Naive B cell (primary cell): ENCODE measurements at regions not wholly inside any gene's neighbourhood (a gene's known extent, or its start where the extent isn't known, plus 50 kb on each side); places are given as distances from the start of the nearest gene placed in this dataset.
"Not testable (repeated sequence)": the region's sequence is repeated elsewhere in the genome, so short reads cannot be mapped to it uniquely, and the experiment has no call there.

Source experiments
- ATAC-seq, 2 donors: fragments of 150-1000 bp; cut with Tn5 transposase; 2 replicates each; pipeline ENCODE4 v1.10.0; 2021; ENCODE audit warnings: low read depth in 2 of 2, mild to moderate bottlenecking in 2 of 2, moderate library complexity in 2 of 2
- DNase-seq: peaks from one replicate; pipeline ENCODE4 v3.0.0; 2022
- H3K27ac Mint-ChIP-seq, 6 donors: one replicate each; pipeline ENCODE4 v1.8.0; 2020 to 2022; ENCODE audit warnings: mild to moderate bottlenecking in 6 of 6, mixed read lengths in 6 of 6, moderate library complexity in 5 of 6, inconsistent platforms in 2 of 6
- H3K27me3 Mint-ChIP-seq, 3 donors: one replicate each; pipeline ENCODE4 v1.8.0; 2021 to 2022; ENCODE audit warnings: mixed read lengths in 3 of 3, mild to moderate bottlenecking in 1 of 3
- H3K36me3 Mint-ChIP-seq, 2 donors: one replicate each; pipeline ENCODE4 v1.8.0; 2020 to 2022; ENCODE audit warnings: mixed read lengths in 2 of 2, inconsistent platforms in 1 of 2, mild to moderate bottlenecking in 1 of 2
- H3K4me1 Mint-ChIP-seq, 3 donors: one replicate each; pipeline ENCODE4 v1.8.0; 2020 to 2022; ENCODE audit warnings: mixed read lengths in 3 of 3, inconsistent platforms in 1 of 3, mild to moderate bottlenecking in 1 of 3, moderate library complexity in 1 of 3
- H3K4me3 Mint-ChIP-seq, 8 donors: one replicate each; pipeline ENCODE4 v1.8.0; 2020 to 2022; ENCODE audit warnings: mild to moderate bottlenecking in 8 of 8, mixed read lengths in 8 of 8, moderate library complexity in 8 of 8, inconsistent platforms in 2 of 8
- H3K9me3 Mint-ChIP-seq, 7 donors: one replicate each; pipeline ENCODE4 v1.8.0; 2020 to 2022; ENCODE audit warnings: mixed read lengths in 7 of 7, mild to moderate bottlenecking in 5 of 7, inconsistent platforms in 2 of 7, moderate library complexity in 1 of 7

DNA sequence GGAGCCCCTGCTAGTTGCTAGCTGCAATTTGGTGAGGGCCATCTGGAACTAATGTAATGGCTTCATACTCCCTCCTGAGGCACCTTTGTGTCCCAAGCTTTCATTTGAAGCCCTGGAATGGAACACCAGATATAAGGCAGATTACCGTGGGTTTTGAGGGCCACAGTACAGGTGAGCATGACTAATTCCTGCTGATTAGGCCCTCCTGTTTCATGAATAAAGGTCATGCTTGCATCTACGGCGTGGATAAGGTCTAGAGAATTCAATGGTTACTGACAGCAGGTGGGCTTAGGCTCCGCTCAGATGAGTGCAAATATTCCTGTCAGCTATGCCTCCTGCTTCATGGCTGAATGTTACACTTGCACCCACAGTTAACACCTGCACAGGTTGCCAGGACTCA lies 495.4 kb downstream of the NAP1L3 start:
- no peaks in the 10 kb centered on the region for H3K27me3 Mint-ChIP-seq
- H3K27ac Mint-ChIP-seq: no peak overlapping the region
- H3K9me3 Mint-ChIP-seq: peaks cover 3 to 31% (median 17%) of the 10 kb centered on the region in 7 donors
- ATAC-seq: no peak
- H3K4me3 Mint-ChIP-seq: no peak overlapping the region
- H3K4me1 Mint-ChIP-seq: no peaks in the 10 kb centered on the region
- H3K36me3 Mint-ChIP-seq: no peaks in the 10 kb centered on the region
- no peak for DNase-seq

DNA sequence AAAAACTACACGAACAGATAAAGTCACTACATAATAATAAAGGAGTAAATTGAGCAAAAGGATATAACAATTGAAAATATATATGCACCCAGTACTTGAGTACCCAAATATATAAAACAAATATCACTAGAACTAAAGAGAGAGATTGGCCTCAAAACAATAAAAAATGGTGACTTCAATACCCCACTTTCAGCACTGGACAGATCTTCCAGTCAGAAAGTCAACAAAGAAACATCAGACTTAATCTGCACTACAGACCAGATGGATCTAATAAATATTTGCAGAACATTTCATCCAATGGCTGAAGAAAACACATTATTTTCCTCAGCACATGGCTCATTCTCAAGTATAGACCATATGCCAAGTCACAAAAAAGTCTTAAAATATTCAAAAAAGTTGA lies 503.6 kb downstream of the NAP1L3 start:
- ATAC-seq (no peak), DNase-seq (no peak)
- Mint-ChIP-seq H3K4me3 (no peak overlapping the region), H3K9me3 (peaks cover 9 to 45% (median 20%) of the 10 kb centered on the region in 7 donors), H3K27ac (no peak overlapping the region), H3K27me3 (no peaks in the 10 kb centered on the region), H3K4me1 (no peaks in the 10 kb centered on the region), H3K36me3 (no peaks in the 10 kb centered on the region)

DNA sequence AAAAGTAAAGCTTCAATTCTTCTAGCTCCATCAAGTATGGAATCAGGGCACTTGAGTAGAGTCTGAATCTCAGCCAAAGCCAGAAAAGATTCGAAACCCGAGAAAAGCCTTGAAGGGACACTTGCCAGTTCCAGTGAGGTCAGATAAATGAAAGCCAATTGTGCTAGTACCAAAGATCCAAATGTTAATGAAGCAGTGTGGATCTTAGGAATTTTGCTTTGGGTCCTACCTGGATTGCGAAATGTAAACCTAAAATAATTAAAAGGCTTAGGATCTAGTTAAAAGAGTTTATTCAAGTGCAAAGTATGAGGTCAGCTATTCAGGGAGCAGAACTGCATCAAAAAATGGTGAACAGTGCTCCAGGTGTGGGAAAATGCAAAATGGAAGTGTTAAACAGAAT lies 552.6 kb downstream of the NAP1L3 start:
- DNase-seq: no peak
- ATAC-seq: no peak
- no peaks in the 10 kb centered on the region for H3K36me3 Mint-ChIP-seq
- peaks cover 0 to 3% (median 0%) of the 10 kb centered on the region in 7 donors for H3K9me3 Mint-ChIP-seq
- no peaks in the 10 kb centered on the region for H3K27me3 Mint-ChIP-seq
- no peak overlapping the region for H3K27ac Mint-ChIP-seq
- H3K4me1 Mint-ChIP-seq: no peaks in the 10 kb centered on the region
- H3K4me3 Mint-ChIP-seq: no peak overlapping the region

DNA sequence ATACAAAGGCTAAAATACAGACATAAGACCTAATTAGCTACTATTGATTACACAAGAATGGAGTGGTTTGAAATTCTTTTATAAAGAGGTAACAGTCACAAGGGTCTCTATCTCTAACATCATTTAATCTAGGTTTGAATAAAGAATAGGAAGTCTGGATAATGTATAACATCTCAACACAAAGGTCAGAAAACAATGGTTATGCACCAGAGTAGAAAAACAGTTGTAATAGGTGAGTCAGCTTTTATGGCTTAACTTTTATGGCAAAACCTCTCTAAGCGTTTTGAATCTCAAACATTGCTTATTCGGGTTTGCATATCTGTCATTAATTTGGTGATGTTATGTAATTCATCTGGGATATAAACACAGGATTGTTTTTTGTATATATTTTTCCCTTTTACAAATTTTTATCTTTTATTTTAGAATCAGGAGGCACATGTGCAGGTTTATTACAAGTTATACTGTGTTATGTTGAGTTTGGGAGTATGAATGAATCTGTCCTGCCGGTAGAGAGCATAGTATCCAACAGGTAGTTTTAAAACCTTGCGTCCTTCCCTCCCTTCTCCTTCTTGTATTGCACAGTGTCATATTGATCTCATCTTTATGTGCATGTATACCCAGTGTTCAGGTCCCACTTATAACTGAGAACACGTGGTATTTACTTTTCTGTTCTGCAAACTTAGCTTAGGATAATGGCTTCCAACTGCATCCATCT lies 569.9 kb downstream of the NAP1L3 start:
- not testable (repeated sequence) for H3K27me3 Mint-ChIP-seq, DNase-seq, ATAC-seq, H3K4me3 Mint-ChIP-seq, H3K36me3 Mint-ChIP-seq, H3K9me3 Mint-ChIP-seq, H3K27ac Mint-ChIP-seq, H3K4me1 Mint-ChIP-seq

DNA sequence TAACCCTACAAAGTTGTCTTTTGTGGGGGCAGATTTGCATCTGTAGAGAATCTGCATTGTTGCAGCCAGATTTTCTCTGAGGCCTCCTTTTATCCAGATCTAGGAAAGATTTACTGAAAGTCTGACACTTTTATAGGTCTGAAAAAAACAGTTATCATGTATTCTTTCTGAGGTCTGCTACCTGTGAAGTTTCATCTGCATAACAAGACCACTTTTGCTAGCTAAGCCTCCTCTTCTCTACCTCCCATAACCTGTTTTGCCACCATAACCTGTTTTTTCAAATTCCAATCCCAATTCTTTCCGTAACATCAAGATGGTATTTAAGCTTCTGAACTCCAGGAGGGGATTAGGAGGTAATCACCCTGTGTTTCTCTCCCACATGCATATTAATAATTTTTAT lies 577.8 kb downstream of the NAP1L3 start:
- H3K4me3 Mint-ChIP-seq, H3K36me3 Mint-ChIP-seq, DNase-seq, H3K9me3 Mint-ChIP-seq, H3K27me3 Mint-ChIP-seq, H3K4me1 Mint-ChIP-seq, ATAC-seq, H3K27ac Mint-ChIP-seq: not testable (repeated sequence)

DNA sequence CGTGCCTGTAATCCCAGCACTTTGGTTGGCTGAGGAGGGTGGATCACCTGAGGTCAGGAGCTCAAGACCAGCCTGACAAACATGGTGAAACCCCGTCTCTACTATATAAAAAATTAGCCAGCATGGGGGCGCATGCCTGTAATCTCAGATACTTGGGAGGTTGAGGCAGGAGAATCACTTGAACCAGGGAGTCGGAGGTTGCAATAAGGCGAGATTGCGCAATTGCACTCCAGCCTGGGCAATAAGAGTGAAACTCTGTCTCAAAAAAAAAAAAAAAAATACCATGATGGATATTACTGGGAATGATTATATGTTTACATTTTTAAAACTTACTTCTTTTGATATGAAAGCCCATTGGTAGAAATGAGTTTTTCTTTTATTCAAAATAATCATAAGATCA lies 594.5 kb downstream of the NAP1L3 start:
- H3K36me3 Mint-ChIP-seq, H3K4me1 Mint-ChIP-seq, DNase-seq, H3K4me3 Mint-ChIP-seq, H3K27ac Mint-ChIP-seq, ATAC-seq, H3K9me3 Mint-ChIP-seq, H3K27me3 Mint-ChIP-seq: not testable (repeated sequence)

DNA sequence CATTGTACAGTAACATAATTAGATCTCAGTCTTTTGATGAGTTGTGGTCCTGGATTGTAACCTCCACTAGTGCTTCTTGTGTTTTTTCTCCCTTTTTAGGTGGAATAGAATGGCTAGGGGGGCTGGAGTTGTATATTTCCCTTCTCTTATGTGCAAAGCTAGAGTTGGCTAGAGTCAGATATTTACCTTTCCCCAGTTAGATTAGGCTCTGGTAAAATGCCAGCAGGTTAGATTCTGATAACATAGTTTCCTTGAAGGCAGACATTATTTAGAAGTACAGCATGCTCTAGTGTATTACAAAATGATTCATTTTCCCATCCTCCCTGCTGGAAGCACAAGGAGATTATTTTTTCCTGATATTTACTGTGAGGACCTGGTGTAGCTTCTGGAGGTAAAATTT lies 618.1 kb downstream of the NAP1L3 start:
- ATAC-seq, H3K4me1 Mint-ChIP-seq, H3K27me3 Mint-ChIP-seq, DNase-seq, H3K27ac Mint-ChIP-seq, H3K36me3 Mint-ChIP-seq, H3K4me3 Mint-ChIP-seq, H3K9me3 Mint-ChIP-seq: not testable (repeated sequence)

DNA sequence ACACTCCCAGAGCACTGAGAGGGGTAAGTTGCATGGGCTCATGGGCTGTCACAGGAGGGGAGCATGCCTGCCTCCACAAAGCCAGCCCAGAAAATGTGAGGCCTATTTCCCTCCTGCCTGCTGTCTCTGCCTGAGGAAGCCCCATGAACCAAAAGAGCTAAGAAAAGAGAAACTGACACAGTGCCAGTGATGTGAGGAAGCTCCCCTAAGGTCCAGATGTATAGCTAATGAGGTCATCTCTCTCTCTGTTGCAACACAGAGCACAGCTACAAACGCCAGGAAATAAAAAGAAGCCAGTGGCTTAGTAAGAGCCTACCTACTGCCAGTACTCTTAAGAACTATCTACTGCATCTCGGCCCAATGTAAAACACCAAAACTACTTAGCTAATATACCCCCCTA lies 653.5 kb downstream of the NAP1L3 start:
- not testable (repeated sequence) for H3K27me3 Mint-ChIP-seq, H3K4me3 Mint-ChIP-seq, H3K9me3 Mint-ChIP-seq, H3K4me1 Mint-ChIP-seq, H3K36me3 Mint-ChIP-seq, ATAC-seq, H3K27ac Mint-ChIP-seq, DNase-seq

DNA sequence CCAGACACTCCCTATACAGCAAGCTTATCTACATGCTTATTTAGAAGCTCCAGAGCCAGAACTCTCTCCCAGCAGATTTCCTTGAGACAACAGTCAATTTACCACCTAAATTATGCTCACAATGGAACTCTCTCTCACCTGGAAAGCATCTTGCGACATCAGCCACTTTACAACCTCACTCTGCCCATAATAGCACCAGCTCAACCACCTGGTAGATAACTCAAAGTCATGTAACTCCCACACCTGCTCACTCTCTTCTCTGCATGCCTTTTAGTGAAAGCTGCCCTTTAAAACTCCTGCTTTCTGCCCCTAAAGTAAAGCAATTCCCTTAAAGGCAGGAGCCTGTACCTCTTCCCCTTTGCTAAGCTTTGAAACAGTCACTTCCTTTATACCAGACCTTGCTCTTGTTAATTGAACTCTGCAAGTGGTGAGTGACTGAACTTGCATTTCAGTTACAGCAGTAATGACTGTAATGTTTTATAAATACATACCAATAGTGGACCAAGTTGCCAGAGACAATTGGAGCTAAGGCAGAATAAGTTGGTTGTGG lies 658.8 kb downstream of the NAP1L3 start:
- H3K4me3 Mint-ChIP-seq, H3K27me3 Mint-ChIP-seq, H3K9me3 Mint-ChIP-seq, DNase-seq, H3K4me1 Mint-ChIP-seq, H3K36me3 Mint-ChIP-seq, ATAC-seq: not testable (repeated sequence)
- H3K27ac Mint-ChIP-seq: peak overlapping the region in 1 of 6 donors; percentile 3
